GM04504 (cell line): ENCODE measurements at regions not wholly inside any gene's neighbourhood (a gene's known extent, or its start where the extent isn't known, plus 50 kb on each side); places are given as distances from the start of the nearest gene placed in this dataset.

Source experiments
- DNase-seq: peaks from one replicate; pipeline ENCODE4 v3.0.0-alpha.2; 2012; ENCODE audit warnings: low read depth

DNA sequence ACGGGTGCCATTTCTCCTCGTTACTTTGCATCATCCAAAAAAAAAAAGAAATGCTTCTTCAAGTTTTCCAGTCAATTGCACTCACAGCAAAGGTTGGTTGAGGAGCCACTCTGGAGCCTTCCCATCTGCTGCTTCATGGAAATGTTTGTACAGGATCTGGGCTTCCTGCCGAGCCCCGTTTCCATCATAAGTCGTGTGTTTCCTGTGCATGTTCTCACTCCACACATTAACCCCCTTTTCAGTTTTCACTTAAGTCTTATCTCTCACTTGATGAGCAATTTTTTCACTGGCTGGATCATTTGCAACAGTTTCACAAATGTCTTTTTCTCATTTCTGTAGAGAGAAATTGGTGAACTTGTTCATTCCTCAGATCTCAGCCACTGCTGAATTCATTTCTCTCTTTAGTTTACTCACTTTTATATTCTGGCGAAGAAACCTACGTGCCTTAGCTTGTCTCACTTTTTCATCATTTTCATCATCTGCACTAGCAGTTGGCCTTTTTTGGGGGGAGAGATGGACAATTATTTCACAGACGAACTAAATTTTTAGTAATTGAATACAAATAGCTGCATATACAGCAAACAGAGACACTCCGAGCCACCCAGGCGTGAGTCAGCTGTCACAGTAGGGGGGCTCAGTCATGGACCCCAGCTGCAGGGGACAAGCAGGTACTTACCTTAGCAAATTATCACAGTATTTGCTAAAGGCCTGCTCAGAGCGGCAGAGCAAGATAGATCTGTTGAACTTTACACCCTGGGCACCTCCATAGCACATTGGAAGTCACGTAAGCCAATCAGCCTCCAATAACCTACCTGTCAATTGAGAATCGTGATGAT lies 750.8 kb upstream of the ID2 start:
- DNase-seq = no peak

DNA sequence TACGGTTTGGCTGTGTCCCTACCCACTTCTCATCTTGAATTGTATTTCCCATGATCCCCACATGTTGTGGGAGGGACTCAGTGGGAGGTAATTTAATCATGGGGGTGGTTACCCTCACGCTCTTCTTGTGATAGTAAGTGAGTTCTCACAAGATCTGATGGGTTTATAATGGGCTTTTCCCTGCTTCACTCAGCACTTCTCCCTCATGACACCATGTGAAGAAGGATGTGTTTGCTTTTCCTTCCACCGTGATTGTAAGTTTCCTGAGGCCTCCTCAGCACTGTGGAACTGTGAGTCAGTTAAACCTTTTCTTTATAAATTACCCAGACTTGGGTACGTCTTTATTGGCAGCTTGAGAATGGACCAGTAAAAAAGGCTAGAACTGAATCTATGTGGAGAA lies 750.0 kb upstream of the ID2 start:
- no peak for DNase-seq

DNA sequence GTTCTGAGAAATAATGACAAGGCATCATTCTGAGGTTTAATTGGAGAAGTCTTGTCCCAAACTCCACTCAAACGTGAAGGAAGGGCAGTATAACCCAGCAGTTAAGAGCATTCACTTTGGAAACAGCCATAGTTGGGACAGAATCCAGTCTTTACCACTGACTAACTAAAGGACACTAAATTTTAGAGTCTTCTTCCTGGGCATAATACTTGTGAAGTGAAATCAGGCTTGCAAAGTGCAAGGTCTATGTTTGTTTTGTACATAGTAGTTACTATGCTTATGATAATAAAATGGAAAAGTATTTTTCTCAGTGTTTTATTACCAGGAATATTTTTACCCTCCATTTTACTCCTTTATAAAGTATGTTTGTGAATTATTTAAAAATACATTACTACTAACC lies 748.2 kb upstream of the ID2 start:
- DNase-seq = no peak

GRCh38 chr2:7934476-7934875 lies 747.4 kb upstream of the ID2 start:
- no peak for DNase-seq

DNA sequence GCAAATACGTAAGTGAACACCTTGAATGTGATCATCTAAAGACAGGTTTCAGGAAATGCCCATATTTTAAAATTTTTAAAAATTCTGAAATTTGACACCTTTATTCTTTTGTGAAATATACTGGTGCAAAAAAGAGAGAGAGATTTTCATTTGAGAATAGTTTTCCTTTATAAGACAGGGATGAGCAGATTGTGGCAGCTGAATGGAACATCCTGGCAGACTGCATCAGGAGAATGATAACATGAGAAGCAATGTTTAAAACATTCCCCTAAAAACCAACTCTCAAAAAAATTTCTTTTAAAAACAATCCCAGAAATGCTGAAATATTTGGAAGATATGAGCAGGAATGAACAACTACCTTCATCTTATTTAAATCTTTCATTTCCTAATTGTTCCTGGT lies 744.8 kb upstream of the ID2 start:
- no peak for DNase-seq

GRCh38 chr2:7940723-7941122 lies 741.1 kb upstream of the ID2 start:
- no peak for DNase-seq

DNA sequence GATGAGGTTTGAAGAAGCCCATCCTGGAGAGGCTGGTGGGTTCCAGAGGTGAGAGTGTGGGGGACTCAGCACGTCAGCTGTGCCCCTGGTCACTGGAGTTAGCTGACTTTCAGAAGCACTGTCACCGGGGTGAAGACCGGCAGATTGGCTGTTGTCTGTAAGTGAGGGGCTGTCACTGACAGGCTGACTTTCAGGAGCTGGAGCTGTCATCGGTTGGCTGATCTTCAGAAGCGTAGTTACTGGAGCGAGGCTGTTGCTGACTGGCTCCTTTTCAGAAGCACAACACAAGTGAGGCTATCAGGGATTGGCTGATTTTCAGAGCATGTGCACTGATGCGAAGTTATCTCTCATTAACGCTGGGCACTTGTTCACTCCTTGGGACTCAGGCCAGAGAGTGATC lies 738.4 kb upstream of the ID2 start:
- DNase-seq = no peak

GRCh38 chr2:7945026-7945425 lies 736.8 kb upstream of the ID2 start:
- no peak for DNase-seq

DNA sequence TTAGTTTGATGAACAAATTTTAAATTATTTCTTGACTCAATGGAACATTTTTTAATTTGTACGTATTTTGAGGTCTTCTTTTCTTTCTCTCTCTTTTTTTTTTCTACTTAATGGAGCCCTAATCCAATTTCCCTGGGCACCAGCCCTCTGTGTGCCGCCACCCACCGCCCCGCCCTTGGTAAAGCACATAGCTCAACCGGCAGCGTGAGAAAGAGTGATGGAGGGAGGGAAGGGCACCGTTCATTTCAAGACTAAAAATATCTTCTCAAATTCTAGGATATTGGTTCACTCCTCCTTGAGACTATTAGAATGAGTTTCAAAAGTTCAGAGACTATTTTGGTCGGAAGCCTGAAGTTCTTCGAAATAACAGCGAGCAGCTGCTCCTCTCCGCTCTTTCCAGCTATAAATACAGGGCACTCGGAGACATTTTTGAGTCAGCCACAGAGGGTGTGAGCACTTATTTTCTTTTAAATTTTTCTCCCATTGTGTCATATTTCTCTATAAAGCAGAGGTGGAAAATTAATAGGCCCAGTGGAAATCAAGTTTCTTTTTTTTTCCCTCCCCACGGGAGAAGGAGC lies 731.7 kb upstream of the ID2 start:
- DNase-seq = no peak

DNA sequence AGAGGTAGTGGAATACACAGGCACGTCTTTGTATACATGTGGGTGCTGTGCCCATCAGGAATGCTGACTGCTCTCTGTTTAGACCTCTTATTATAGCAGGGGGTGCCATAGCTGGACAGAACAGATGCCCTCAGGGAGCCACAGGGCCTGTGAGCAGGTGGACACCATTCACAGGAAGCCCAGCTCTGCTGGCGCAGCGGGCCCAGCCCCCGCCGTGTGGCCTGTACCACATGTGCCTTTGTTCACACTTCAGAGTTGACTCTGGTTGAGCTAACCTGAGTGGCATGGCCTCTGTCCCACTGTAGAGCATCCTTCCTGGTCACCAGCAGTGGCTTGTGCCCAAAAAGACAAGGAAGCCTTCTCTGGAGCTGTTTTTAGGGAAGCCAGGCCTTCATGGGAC lies 730.9 kb upstream of the ID2 start:
- no peak for DNase-seq

- DNase-seq = no peak
These were observed 730.4 kb upstream of the ID2 start for GRCh38 chr2:7951490-7951889.

- DNase-seq = no peak
These were observed 729.7 kb upstream of the ID2 start for GRCh38 chr2:7952046-7952745.

- DNase-seq = no peak
These were observed 728.7 kb upstream of the ID2 start for GRCh38 chr2:7953195-7953594.

DNA sequence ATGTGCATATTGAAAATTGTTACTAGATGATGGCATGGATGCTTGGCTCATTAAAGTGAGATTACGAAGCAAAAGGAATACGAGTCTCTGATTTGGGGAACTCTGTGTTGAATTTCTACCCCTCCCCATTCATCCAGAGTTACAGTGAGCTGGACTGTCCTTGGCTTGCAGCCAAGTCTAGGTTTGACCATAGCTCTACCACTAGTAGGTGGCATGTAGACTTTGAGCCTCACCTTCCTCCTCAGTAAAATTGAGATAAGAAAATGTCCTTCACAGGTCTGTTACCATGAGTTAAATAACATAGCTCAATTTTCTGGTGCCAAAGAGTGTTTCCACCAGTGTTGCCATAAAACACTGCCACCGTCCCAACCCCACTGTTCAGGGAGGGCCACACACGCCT lies 727.6 kb upstream of the ID2 start:
- no peak for DNase-seq

DNA sequence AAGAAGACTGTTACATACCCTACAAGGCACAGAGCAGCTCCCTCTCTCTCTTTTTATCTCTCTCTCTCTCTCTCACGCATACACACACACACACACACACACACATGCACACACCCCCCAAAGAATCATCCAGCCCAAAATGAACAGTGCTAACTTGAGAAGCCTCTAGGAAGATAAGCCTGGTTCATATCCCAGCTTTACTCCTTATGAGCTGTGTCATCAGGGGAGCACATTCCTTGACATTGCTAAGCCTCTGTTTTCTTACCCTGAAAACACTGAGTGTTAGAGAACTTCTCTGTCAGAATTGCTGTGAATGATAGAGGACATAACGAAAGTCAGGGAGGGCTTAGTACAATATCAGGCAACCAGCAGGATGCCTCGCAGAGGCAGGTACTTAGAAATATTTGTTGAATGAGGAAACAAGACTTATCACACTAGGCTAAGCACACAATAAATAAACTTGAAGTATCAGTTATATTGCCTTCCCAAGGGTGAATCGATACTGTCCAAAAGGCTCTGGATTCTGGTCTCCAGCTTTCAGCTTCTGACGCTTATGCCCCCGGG lies 725.6 kb upstream of the ID2 start:
- DNase-seq = no peak

DNA sequence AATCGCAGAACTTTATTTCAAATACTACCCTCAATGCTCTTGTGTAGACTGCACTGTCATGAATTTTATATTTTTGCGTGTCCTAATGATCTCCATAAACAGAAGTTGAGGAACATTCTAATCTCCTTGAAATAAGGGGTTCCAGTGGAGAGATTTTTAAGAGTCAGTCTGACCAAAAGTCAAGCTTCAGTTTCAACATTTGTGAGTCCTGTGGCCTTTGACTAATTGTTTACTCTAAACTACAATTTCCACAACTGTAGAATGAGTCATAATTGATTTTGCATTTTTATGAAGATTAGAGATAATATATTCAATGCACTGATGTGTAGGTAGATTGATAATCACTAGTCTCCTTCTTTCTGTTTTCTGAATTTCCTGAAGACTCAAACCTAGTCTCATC lies 720.3 kb upstream of the ID2 start:
- no peak for DNase-seq

GRCh38 chr2:7962161-7962560 lies 719.7 kb upstream of the ID2 start:
- no peak for DNase-seq

DNA sequence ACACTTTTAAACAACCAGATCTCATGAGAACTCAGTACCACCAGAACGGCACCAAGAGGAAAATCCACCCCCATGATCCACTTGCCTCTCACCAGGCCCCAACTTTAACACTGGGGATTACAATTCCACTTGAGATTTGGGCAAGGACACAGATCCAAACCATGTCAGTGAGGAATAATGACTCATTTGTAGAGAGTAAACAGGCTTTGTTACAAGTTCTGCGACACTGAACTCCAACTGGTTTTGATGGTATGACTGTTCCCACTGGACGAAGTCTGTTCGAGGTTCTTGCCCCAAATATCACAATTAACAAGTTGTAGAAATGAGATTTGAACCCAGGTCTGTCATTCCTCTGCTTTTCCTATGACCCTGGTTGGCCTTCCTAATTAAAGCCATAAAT lies 718.1 kb upstream of the ID2 start:
- DNase-seq = no peak

DNA sequence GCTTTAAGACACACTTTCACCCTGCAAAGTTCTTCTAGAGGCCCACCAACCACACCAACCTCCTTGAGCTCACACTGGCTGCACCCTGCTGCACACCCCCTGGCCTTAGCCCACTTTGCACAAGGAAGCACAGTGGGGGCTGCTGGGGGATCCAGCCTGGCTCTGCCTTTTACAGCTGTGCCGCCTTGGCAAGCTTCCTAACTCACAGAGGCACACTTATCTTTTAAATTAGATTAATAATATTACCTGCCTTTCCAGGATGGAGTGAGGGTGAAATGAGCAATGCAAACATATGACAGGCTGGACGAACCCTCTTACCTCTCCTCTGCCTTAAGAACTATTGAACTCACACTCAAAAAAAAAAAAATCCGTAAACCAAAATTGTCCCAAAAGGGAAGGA lies 715.8 kb upstream of the ID2 start:
- no peak for DNase-seq

GRCh38 chr2:7967707-7968405 lies 714.0 kb upstream of the ID2 start:
- no peak for DNase-seq

- no peak for DNase-seq
These were observed 711.9 kb upstream of the ID2 start for GRCh38 chr2:7969756-7970515.

DNA sequence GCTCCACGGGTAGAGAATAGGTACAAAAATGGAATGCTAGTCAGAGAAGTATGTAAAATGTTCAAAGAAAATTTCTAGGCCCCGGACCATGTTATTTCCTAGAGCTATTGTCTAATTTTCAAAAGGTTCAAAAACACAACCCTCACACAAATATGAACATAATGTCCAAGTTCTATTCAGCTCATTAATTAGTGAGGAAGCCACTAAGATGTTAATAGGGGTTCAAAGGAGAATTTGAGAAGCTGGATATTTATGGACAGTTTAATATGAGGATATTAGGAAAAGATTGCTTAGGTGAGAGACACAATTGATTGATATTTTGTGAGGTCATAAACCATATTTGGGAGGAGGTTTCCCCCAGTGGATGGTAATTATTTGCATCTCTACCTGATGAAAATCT lies 710.6 kb upstream of the ID2 start:
- no peak for DNase-seq
